Cardiac muscle cell (in vitro differentiated cells and primary cell): ENCODE measurements at regions not wholly inside any gene's neighbourhood (a gene's known extent, or its start where the extent isn't known, plus 50 kb on each side); places are given as distances from the start of the nearest gene placed in this dataset.

Experiments used
- DNase-seq, 2 donors: peaks; one replicate each; pipeline versions ENCODE4 v3.0.0 to v3.0.0-alpha.2; 2010 to 2017; ENCODE audit warnings: low read depth in 1 of 2, low spot score in 1 of 2
- H3K27ac ChIP-seq: fragments of 200-600 bp; sonication (generic); 2 replicates; pipeline ENCODE4 v1.5.1; 2016
- H3K27me3 ChIP-seq: fragments of 200-600 bp; sonication (generic); 2 replicates; pipeline ENCODE4 v1.6.0; 2016; ENCODE audit warnings: control low read depth
- H3K36me3 ChIP-seq: fragments of 200-600 bp; sonication (generic); 2 replicates; pipeline ENCODE4 v1.5.1; 2016; ENCODE audit warnings: control low read depth
- H3K4me1 ChIP-seq: fragments of 200-600 bp; sonication (generic); 2 replicates; pipeline ENCODE4 v1.8.1; 2017; ENCODE audit warnings: low read depth, mild to moderate bottlenecking, mixed run types
- H3K4me3 ChIP-seq: fragments of 200-600 bp; sonication (generic); 2 replicates; pipeline ENCODE4 v1.5.1; 2016; ENCODE audit warnings: mild to moderate bottlenecking
- H3K9me3 ChIP-seq: fragments of 200-600 bp; sonication (generic); 2 replicates; pipeline ENCODE4 v1.5.1; 2017; ENCODE audit warnings: low read depth, mild to moderate bottlenecking, control low read depth
- CTCF ChIP-seq: IDR thresholded peaks from 2 replicates; pipeline ENCODE4 v1.5.1; 2012; ENCODE audit warnings: low read depth, mild to moderate bottlenecking, low read length

- no peak for DNase-seq
- Histone ChIP-seq H3K4me1 (no peaks in the 10 kb centered on the region), H3K4me3 (no peak overlapping the region)
Observed at GRCh38 chr15:60120100-60120499, 116.0 kb downstream of the FOXB1 start.

GRCh38 chr15:60121845-60122244 lies 117.7 kb downstream of the FOXB1 start:
- H3K27me3 ChIP-seq: peaks cover 35% of the 10 kb centered on the region
- H3K4me1 ChIP-seq: no peaks in the 10 kb centered on the region
- H3K4me3 ChIP-seq: no peak overlapping the region
- no peaks in the 10 kb centered on the region for H3K36me3 ChIP-seq
- no peaks in the 10 kb centered on the region for H3K9me3 ChIP-seq
- no peak for DNase-seq
- no peak overlapping the region for H3K27ac ChIP-seq
- TF ChIP-seq CTCF: no peak

More at GRCh38 chr15:60120100-60120499, 116.0 kb downstream of the FOXB1 start:
- no peak overlapping the region for H3K27ac ChIP-seq
- TF ChIP-seq CTCF: no peak
- no peaks in the 10 kb centered on the region for H3K36me3 ChIP-seq
- no peaks in the 10 kb centered on the region for H3K9me3 ChIP-seq
- H3K27me3 ChIP-seq: peaks cover 39% of the 10 kb centered on the region

GRCh38 chr15:60122691-60123090 lies 118.6 kb downstream of the FOXB1 start:
- peaks cover 28% of the 10 kb centered on the region for H3K27me3 ChIP-seq
- no peak for TF ChIP-seq CTCF
- no peak for DNase-seq

GRCh38 chr15:60124460-60125070 lies 120.5 kb downstream of the FOXB1 start:
- Histone ChIP-seq H3K27me3 (peaks cover 10% of the 10 kb centered on the region), H3K9me3 (no peaks in the 10 kb centered on the region), H3K4me1 (peaks cover 8% of the 10 kb centered on the region), H3K4me3 (no peak overlapping the region), H3K36me3 (no peaks in the 10 kb centered on the region), H3K27ac (no peak overlapping the region)
- DNase-seq: no peak
- TF ChIP-seq CTCF: no peak

More at GRCh38 chr15:60122691-60123090, 118.6 kb downstream of the FOXB1 start:
- Histone ChIP-seq H3K36me3 (no peaks in the 10 kb centered on the region), H3K9me3 (no peaks in the 10 kb centered on the region), H3K4me1 (no peaks in the 10 kb centered on the region), H3K4me3 (no peak overlapping the region), H3K27ac (no peak overlapping the region)

- DNase-seq: no peak
- Histone ChIP-seq H3K4me1 (peaks cover 8% of the 10 kb centered on the region), H3K27me3 (peaks cover 2% of the 10 kb centered on the region), H3K9me3 (no peaks in the 10 kb centered on the region), H3K4me3 (no peak overlapping the region), H3K27ac (no peak overlapping the region), H3K36me3 (no peaks in the 10 kb centered on the region)
- no peak for TF ChIP-seq CTCF
Observed at GRCh38 chr15:60125334-60125733, 121.2 kb downstream of the FOXB1 start.

GRCh38 chr15:60126200-60126599 lies 122.1 kb downstream of the FOXB1 start:
- TF ChIP-seq CTCF: no peak
- Histone ChIP-seq H3K36me3 (no peaks in the 10 kb centered on the region), H3K27me3 (no peaks in the 10 kb centered on the region), H3K27ac (no peak overlapping the region), H3K4me1 (peaks cover 8% of the 10 kb centered on the region), H3K9me3 (no peaks in the 10 kb centered on the region), H3K4me3 (no peak overlapping the region)
- no peak for DNase-seq
